Nephron (organoid): ENCODE measurements at regions not wholly inside any gene's neighbourhood (a gene's known extent, or its start where the extent isn't known, plus 50 kb on each side); places are given as distances from the start of the nearest gene placed in this dataset.
A peak's percentile ranks its signal among the peaks of the same experiment; 100 is the strongest.

Source experiments
- H3K27ac Mint-ChIP-seq, 3 experiments: 2 replicates each; pipeline ENCODE4 v1.8.0; 2020; ENCODE audit warnings: mixed read lengths in 3 of 3, mild to moderate bottlenecking in 2 of 3, moderate library complexity in 1 of 3
- H3K27me3 Mint-ChIP-seq: 2 replicates; pipeline ENCODE4 v1.8.0; 2021; ENCODE audit warnings: low read depth, mild to moderate bottlenecking, moderate library complexity, mixed read lengths
- H3K36me3 Mint-ChIP-seq: 2 replicates; pipeline ENCODE4 v1.8.0; 2020; ENCODE audit warnings: low read depth, mixed read lengths
- H3K4me1 Mint-ChIP-seq: 2 replicates; pipeline ENCODE4 v1.8.0; 2020; ENCODE audit warnings: mixed read lengths
- H3K4me3 Mint-ChIP-seq, 3 experiments: 2 replicates each; pipeline ENCODE4 v1.8.0; 2020; ENCODE audit warnings: mild to moderate bottlenecking in 3 of 3, mixed read lengths in 3 of 3, moderate library complexity in 2 of 3
- H3K9me3 Mint-ChIP-seq: 2 replicates; pipeline ENCODE4 v1.8.0; 2020; ENCODE audit warnings: mixed read lengths
- CTCF ChIP-seq, 3 experiments: fragments of 200-600 bp; sonication (generic); IDR thresholded peaks; one replicate each; pipeline ENCODE4 v1.5.0; 2021; ENCODE audit warnings: antibody characterized with exemption in 3 of 3; ENCODE audit not compliant: unreplicated experiment in 3 of 3

GRCh38 chr6:21836277-21836676 lies 242.7 kb downstream of the SOX4 start:
- Mint-ChIP-seq H3K27ac (peak overlapping the region; percentile 29 to 52 (median 41)), H3K36me3 (peaks cover 25% of the 10 kb centered on the region), H3K4me3 (no peak overlapping the region), H3K27me3 (no peaks in the 10 kb centered on the region), H3K9me3 (no peaks in the 10 kb centered on the region), H3K4me1 (peaks cover 33% of the 10 kb centered on the region)
- no peak for TF ChIP-seq CTCF (IDR thresholded peaks at IDR 0.05; ENCODE audit: unreplicated experiment in 3 of 3)

DNA sequence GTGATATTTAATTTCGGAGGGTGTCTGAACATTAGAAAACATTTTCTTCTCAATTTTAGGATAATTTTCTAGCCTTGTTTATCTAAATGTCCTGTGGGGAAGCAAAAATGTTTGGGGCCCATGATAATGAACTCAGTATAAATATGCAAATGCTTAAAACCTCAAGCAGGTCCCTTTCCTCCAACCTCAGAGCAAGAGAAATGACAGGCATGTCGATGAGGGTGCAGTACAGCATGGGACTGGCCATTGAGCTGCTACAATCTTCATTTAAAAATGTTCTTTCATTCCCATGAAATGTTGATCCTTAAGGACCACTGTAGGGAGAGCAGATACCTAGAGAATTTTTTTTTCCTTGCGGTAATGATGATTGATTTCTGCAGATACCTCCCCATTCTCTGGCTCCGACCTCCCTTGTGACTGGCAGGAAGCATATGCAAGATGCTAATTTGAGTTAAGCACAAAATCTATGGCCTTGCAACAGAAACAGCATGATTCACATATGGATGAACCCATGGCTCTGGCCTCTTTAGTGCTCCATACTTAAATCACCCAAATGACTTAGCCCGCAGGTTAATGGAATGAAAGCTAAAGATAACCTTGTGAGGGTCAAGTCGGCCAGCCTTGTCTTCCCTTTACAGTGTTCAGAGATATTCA lies 243.3 kb downstream of the SOX4 start:
- Mint-ChIP-seq H3K9me3 (no peaks in the 10 kb centered on the region), H3K27me3 (no peaks in the 10 kb centered on the region), H3K4me1 (peaks cover 27% of the 10 kb centered on the region), H3K36me3 (peaks cover 30% of the 10 kb centered on the region), H3K27ac (peak overlapping the region; percentile 52 to 70 (median 61)), H3K4me3 (no peak overlapping the region)
- TF ChIP-seq CTCF (IDR thresholded peaks at IDR 0.05; ENCODE audit: unreplicated experiment in 3 of 3), result no peak

GRCh38 chr6:21840428-21840827 lies 246.9 kb downstream of the SOX4 start:
- Mint-ChIP-seq H3K27me3 (no peaks in the 10 kb centered on the region), H3K4me3 (no peak overlapping the region), H3K27ac (peak overlapping the region; percentile 0 to 59 (median 11)), H3K9me3 (no peaks in the 10 kb centered on the region), H3K36me3 (peaks cover 30% of the 10 kb centered on the region), H3K4me1 (peaks cover 50% of the 10 kb centered on the region)
- no peak for TF ChIP-seq CTCF (IDR thresholded peaks at IDR 0.05; ENCODE audit: unreplicated experiment in 3 of 3)

- peaks cover 37% of the 10 kb centered on the region for H3K36me3 Mint-ChIP-seq
- no peak overlapping the region for H3K4me3 Mint-ChIP-seq
- TF ChIP-seq CTCF (IDR thresholded peaks at IDR 0.05; ENCODE audit: unreplicated experiment in 3 of 3), result no peak
- no peaks in the 10 kb centered on the region for H3K9me3 Mint-ChIP-seq
- H3K27ac Mint-ChIP-seq, result peak overlapping the region; percentile 81 to 95 (median 88)
- H3K4me1 Mint-ChIP-seq, result peaks cover 58% of the 10 kb centered on the region
- no peaks in the 10 kb centered on the region for H3K27me3 Mint-ChIP-seq
Observed at GRCh38 chr6:21842875-21843645, 249.5 kb downstream of the SOX4 start.

DNA sequence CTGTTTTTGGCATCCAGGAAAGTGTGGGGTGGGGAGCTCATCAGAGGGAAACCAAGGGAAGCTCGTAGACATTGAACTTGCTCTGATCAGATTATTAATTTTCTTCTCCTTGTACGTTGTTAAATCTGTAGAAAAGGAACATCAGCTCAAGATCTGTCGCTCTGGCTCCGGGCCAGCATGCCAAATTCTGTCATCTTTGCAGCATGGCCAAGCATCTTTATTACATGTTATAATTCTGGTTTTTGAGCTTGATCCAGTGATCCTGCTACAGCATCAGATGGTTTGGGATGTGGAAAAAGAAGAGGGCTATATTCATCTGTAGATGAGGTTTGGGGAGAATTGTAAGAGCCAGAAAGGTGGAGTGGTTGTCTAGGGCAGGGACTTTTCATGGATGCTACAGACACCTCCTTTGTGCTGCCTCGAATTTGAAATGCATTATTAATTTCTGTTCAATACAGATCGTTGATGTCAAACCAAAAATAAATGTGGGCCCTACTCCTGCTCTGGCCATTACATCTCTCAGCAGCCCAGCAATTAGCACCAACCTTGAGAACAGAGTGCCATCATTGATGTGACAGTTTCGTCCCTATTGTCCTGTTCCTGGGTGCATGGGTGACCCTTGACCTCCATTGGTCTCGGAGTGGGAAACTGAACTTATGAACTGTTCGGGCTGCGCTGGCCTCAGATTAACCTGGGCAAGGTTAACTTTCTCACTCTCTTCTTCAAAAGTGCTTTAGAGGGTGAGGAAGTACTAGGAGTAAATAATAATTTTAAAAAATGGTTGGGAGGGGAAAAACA lies 250.8 kb downstream of the SOX4 start:
- H3K27ac Mint-ChIP-seq, result peak overlapping the region; percentile 88 to 95 (median 90)
- H3K27me3 Mint-ChIP-seq, result no peaks in the 10 kb centered on the region
- TF ChIP-seq CTCF (IDR thresholded peaks at IDR 0.05; ENCODE audit: unreplicated experiment in 3 of 3), result no peak
- peak overlapping the region in 1 of 3 experiments; percentile 21 for H3K4me3 Mint-ChIP-seq
- peaks cover 2% of the 10 kb centered on the region for H3K9me3 Mint-ChIP-seq
- H3K4me1 Mint-ChIP-seq, result peaks cover 66% of the 10 kb centered on the region
- H3K36me3 Mint-ChIP-seq, result peaks cover 40% of the 10 kb centered on the region
